ENCODE measurements at regions not wholly inside any gene's neighbourhood (a gene's known extent, or its start where the extent isn't known, plus 50 kb on each side); places are given as distances from the start of the nearest gene placed in this dataset.

- DNase-seq = no peak
- H3K9me3 ChIP-seq = no peaks in the 10 kb centered on the region
- Mint-ChIP-seq H3K4me1 (ENCODE audit: low read depth, unreplicated experiment) (no peaks in the 10 kb centered on the region), H3K9me3 (ENCODE audit: unreplicated experiment) (peaks cover 15% of the 10 kb centered on the region), H3K36me3 (ENCODE audit: insufficient read depth, unreplicated experiment) (no peaks in the 10 kb centered on the region), H3K27me3 (ENCODE audit: insufficient read depth, unreplicated experiment) (peaks cover 11% of the 10 kb centered on the region), H3K4me3 (ENCODE audit: unreplicated experiment) (no peak overlapping the region), H3K27ac (ENCODE audit: unreplicated experiment) (no peak overlapping the region)
- ChIA-PET POLR2A (no interaction called here), CTCF (no interaction called here)
- no peaks in the 10 kb centered on the region for H3K36me3 ChIP-seq (ENCODE audit: control insufficient read depth, insufficient read depth, low read length)
- TF ChIP-seq CTCF (IDR thresholded peaks at IDR 0.05; ENCODE audit: insufficient read depth in 1 of 2, low read depth in 1 of 2, low read length in 1 of 2, severe bottlenecking in 1 of 2, unreplicated experiment in 1 of 2) = no peak
- no peaks in the 10 kb centered on the region for H3K27me3 ChIP-seq (replicated peaks; ENCODE audit: control insufficient read depth, insufficient read depth, low read length)
- no TSS peak for BruUV-seq (replicated peaks)
- intact Hi-C loops (cut with micrococcal nuclease; ENCODE audit: unreplicated experiment) = no loop called here
- H3K4me3 ChIP-seq (ENCODE audit: low read depth, low read length) = no peak overlapping the region
- no peaks in the 10 kb centered on the region for H3K4me1 ChIP-seq
Observed at GRCh38 chr4:7120341-7120740, 52.5 kb upstream of the GRPEL1 start.

GRCh38 chr4:7118013-7118832 is 50.4 kb upstream of the GRPEL1 start:
- no peaks in the 10 kb centered on the region for H3K36me3 Mint-ChIP-seq (ENCODE audit: insufficient read depth, unreplicated experiment)
- H3K27me3 ChIP-seq (replicated peaks; ENCODE audit: control insufficient read depth, insufficient read depth, low read length) = no peaks in the 10 kb centered on the region
- H3K9me3 ChIP-seq = no peaks in the 10 kb centered on the region
- no peak overlapping the region for H3K4me3 ChIP-seq (ENCODE audit: low read depth, low read length)
- H3K36me3 ChIP-seq (ENCODE audit: control insufficient read depth, insufficient read depth, low read length) = no peaks in the 10 kb centered on the region
- peaks cover 13% of the 10 kb centered on the region for H3K27me3 Mint-ChIP-seq (ENCODE audit: insufficient read depth, unreplicated experiment)
- no peak overlapping the region for H3K4me3 Mint-ChIP-seq (ENCODE audit: unreplicated experiment)
- ChIA-PET POLR2A (no interaction called here), CTCF (no interaction called here)
- BruUV-seq (replicated peaks) = no TSS peak
- intact Hi-C loops (cut with micrococcal nuclease; ENCODE audit: unreplicated experiment) = no loop called here
- peaks cover 15% of the 10 kb centered on the region for H3K9me3 Mint-ChIP-seq (ENCODE audit: unreplicated experiment)
- H3K4me1 ChIP-seq = no peaks in the 10 kb centered on the region
- no peak overlapping the region for H3K27ac Mint-ChIP-seq (ENCODE audit: unreplicated experiment)
- H3K4me1 Mint-ChIP-seq (ENCODE audit: low read depth, unreplicated experiment) = no peaks in the 10 kb centered on the region
- no peak for TF ChIP-seq CTCF (IDR thresholded peaks at IDR 0.05; ENCODE audit: insufficient read depth in 1 of 2, low read depth in 1 of 2, low read length in 1 of 2, severe bottlenecking in 1 of 2, unreplicated experiment in 1 of 2)
- no peak for DNase-seq
